GM12878 (cell line): ENCODE measurements at regions not wholly inside any gene's neighbourhood (a gene's known extent, or its start where the extent isn't known, plus 50 kb on each side); places are given as distances from the start of the nearest gene placed in this dataset.

ENCODE experiments used
- BRCA1 ChIP-seq: IDR thresholded peaks from 2 replicates; pipeline ENCODE4 v1.6.1; 2011; ENCODE audit warnings: low read depth, low read length, improper control_type of control experiment
- EGR1 ChIP-seq, 2 experiments: IDR thresholded peaks; 1 replicate in 1 of 2; 2 replicates in 1 of 2; pipeline ENCODE4 v1.6.1; 2011 to 2012; ENCODE audit warnings: low read depth in 2 of 2, low read length in 2 of 2, borderline replicate concordance in 1 of 2, mild to moderate bottlenecking in 1 of 2, moderate library complexity in 1 of 2
- JUND ChIP-seq: IDR thresholded peaks from 2 replicates; pipeline ENCODE4 v1.6.1; 2012; ENCODE audit warnings: low read depth, mild to moderate bottlenecking, low read length, improper control_type of control experiment, moderate library complexity
- MYC ChIP-seq: IDR thresholded peaks from 2 replicates; pipeline ENCODE4 v1.6.1; 2011; ENCODE audit warnings: mild to moderate bottlenecking, low read length, moderate library complexity, inconsistent platforms; ENCODE audit not compliant: insufficient read depth, insufficient replicate concordance, insufficient read length, severe bottlenecking
- RFX5 ChIP-seq: IDR thresholded peaks from 2 replicates; pipeline ENCODE4 v1.6.1; 2011; ENCODE audit warnings: low read depth, low read length, improper control_type of control experiment

DNA sequence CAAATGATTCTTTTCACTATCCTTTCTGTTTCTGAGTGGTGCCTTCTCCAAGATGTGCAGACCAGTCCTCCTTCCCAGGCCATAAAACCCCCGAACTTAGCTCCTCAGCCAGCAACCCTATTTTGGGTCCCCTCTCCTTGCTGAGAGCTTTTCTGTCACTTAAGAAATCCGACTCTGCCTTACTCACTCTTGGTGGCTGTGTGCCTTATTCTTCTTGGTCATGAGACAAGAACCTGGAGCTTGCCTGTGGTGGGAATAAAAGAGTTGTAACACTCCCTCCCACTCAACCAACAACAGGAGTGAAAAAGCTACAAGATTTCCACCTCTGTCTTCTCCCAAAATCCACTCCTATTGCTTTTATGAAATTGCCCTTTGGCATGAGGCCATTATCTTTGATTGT lies 62.6 kb downstream of the RPS12 start:
- TF ChIP-seq JUND (no peak), MYC (no peak), EGR1 (IDR thresholded peaks at IDR 0.05; ENCODE audit: borderline replicate concordance in 1 of 2, low read depth in 2 of 2, low read length in 2 of 2) (no peak), RFX5 (no peak), BRCA1 (no peak)
